Glutamatergic neuron (in vitro differentiated cells): ENCODE measurements at regions not wholly inside any gene's neighbourhood (a gene's known extent, or its start where the extent isn't known, plus 50 kb on each side); places are given as distances from the start of the nearest gene placed in this dataset.

ENCODE experiments used
- DNase-seq: peaks from one replicate; pipeline ENCODE4 v3.0.0; 2022
- H3K27ac Mint-ChIP-seq: one replicate; pipeline ENCODE4 v1.8.0; 2020; ENCODE audit warnings: mild to moderate bottlenecking, mixed read lengths, inconsistent platforms; ENCODE audit not compliant: unreplicated experiment
- H3K27me3 Mint-ChIP-seq: one replicate; pipeline ENCODE4 v1.8.0; 2020; ENCODE audit warnings: mild to moderate bottlenecking, moderate library complexity, mixed read lengths, inconsistent platforms; ENCODE audit not compliant: unreplicated experiment
- H3K36me3 Mint-ChIP-seq: one replicate; pipeline ENCODE4 v1.8.0; 2020; ENCODE audit warnings: mild to moderate bottlenecking, mixed read lengths, inconsistent platforms; ENCODE audit not compliant: unreplicated experiment
- H3K4me1 Mint-ChIP-seq: one replicate; pipeline ENCODE4 v1.8.0; 2020; ENCODE audit warnings: mild to moderate bottlenecking, low read depth, mixed read lengths, inconsistent platforms; ENCODE audit not compliant: unreplicated experiment
- H3K4me3 Mint-ChIP-seq: one replicate; pipeline ENCODE4 v1.8.0; 2020; ENCODE audit warnings: mild to moderate bottlenecking, mixed read lengths, inconsistent platforms; ENCODE audit not compliant: unreplicated experiment
- H3K9me3 Mint-ChIP-seq: one replicate; pipeline ENCODE4 v1.8.0; 2020; ENCODE audit warnings: mild to moderate bottlenecking, moderate library complexity, mixed read lengths, inconsistent platforms; ENCODE audit not compliant: unreplicated experiment
- CTCF ChIP-seq: fragments of 200-600 bp; sonication (generic); IDR thresholded peaks from one replicate; pipeline ENCODE4 v1.5.0; 2021; ENCODE audit not compliant: partially characterized antibody, unreplicated experiment

DNA sequence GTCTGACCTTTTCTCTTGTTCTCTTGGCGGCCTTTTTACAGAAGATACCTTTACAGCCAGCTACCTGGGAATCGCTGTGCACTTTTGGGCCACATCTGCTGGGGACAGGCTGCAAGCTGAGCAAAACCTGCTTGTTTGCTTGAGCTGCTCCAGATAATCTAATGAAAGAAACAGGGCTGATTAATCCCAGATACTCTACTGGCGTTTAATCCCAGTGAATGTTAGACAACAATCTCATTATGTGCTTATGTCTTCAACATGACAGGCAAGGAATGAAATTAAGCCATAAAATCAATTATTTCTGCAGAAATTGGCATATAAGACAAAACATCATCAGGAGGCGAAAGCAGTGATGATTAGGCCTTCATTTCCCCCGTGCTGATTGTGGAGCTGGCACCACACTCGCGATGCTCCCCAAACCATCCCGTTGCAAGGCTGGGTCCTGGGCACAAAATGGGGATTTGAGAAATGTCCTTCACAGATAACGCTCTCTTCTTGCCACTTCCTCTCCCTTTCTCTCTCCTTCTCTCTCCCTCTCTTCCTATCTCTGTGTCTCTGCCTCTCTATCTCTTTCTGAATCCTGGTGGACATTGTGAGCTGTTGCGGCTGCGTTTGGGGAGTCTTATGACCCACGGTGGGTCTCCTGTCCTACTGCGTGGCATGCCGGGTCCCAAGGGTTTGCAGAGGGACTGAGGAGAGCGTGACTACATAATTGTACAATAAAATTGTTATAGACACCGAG lies 1053.8 kb downstream of the TBC1D22A start:
- Mint-ChIP-seq H3K4me1 (no peaks in the 10 kb centered on the region), H3K27me3 (peaks cover 2% of the 10 kb centered on the region), H3K36me3 (peaks cover 4% of the 10 kb centered on the region), H3K9me3 (peaks cover 18% of the 10 kb centered on the region), H3K4me3 (no peak overlapping the region), H3K27ac (no peak overlapping the region)
- DNase-seq: no peak
- TF ChIP-seq CTCF: no peak

DNA sequence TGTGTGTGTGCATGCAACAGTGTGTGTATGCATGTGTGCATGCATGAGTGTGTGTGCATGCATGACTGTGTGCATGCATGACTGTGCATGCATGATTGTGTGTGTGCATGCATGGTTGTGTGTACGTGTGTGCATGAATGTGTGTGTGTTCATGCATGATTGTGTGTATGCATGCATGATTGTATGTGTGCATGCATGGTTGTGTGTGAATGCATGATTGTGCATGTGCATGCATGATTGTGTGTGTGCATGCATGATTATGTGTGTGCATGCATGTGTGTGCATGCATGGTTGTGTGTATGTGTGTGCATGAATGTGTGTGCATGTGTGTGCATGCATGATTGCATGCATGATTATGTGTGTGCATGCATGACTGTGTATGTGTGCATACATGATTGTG lies 1052.0 kb downstream of the TBC1D22A start:
- no peak for TF ChIP-seq CTCF
- H3K4me1 Mint-ChIP-seq: no peaks in the 10 kb centered on the region
- no peak overlapping the region for H3K27ac Mint-ChIP-seq
- no peak for DNase-seq
- H3K27me3 Mint-ChIP-seq: peaks cover 6% of the 10 kb centered on the region
- H3K36me3 Mint-ChIP-seq: peaks cover 11% of the 10 kb centered on the region
- peaks cover 21% of the 10 kb centered on the region for H3K9me3 Mint-ChIP-seq
- no peak overlapping the region for H3K4me3 Mint-ChIP-seq

DNA sequence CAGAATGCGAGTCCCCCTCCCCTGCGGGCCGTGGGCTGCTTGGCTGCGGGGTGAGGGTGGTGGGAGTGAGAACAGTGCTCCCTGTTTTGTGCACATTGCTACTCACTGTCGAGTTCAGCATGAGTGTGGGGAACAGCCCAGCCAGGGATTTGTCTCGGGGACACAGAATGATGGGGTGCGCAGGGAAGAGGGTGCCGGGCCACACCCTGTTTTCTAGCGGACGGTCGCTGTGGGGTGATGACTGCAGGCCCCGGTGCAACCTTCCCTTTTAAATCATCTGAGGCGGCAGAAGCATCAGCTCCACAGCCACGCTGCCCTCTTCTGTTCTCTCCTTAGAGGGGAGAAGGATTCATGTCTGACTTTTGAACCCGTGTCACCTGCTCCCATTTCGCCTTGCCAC lies 1051.2 kb downstream of the TBC1D22A start:
- TF ChIP-seq CTCF: no peak
- no peak overlapping the region for H3K4me3 Mint-ChIP-seq
- peaks cover 21% of the 10 kb centered on the region for H3K9me3 Mint-ChIP-seq
- no peak overlapping the region for H3K27ac Mint-ChIP-seq
- H3K4me1 Mint-ChIP-seq: no peaks in the 10 kb centered on the region
- H3K27me3 Mint-ChIP-seq: peaks cover 5% of the 10 kb centered on the region
- H3K36me3 Mint-ChIP-seq: peaks cover 11% of the 10 kb centered on the region
- DNase-seq: no peak

DNA sequence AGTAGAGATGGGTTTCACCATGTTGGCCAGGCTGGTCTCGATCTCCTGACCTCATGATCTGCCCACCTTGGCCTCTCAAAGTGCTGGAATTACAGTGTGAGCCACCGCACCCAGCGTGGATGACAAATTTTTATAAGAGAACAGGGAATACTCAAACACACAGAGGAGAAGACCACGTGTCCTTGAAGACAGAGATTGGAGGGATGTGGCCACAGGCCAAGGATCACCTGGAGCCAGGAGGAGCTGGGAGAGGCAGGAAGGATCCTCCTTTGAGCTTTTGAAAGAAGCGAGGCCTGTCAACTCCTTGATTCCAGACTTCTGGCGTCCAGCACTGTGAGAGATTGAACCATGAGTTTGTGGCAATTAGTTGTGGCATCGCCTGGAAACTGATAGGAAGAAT lies 1049.5 kb downstream of the TBC1D22A start:
- Mint-ChIP-seq H3K4me3 (no peak overlapping the region), H3K4me1 (no peaks in the 10 kb centered on the region), H3K27ac (no peak overlapping the region), H3K27me3 (peaks cover 7% of the 10 kb centered on the region), H3K36me3 (peaks cover 11% of the 10 kb centered on the region), H3K9me3 (peaks cover 21% of the 10 kb centered on the region)
- TF ChIP-seq CTCF: no peak
- DNase-seq: no peak
